ENCODE measurements at regions not wholly inside any gene's neighbourhood (a gene's known extent, or its start where the extent isn't known, plus 50 kb on each side); places are given as distances from the start of the nearest gene placed in this dataset.

DNA sequence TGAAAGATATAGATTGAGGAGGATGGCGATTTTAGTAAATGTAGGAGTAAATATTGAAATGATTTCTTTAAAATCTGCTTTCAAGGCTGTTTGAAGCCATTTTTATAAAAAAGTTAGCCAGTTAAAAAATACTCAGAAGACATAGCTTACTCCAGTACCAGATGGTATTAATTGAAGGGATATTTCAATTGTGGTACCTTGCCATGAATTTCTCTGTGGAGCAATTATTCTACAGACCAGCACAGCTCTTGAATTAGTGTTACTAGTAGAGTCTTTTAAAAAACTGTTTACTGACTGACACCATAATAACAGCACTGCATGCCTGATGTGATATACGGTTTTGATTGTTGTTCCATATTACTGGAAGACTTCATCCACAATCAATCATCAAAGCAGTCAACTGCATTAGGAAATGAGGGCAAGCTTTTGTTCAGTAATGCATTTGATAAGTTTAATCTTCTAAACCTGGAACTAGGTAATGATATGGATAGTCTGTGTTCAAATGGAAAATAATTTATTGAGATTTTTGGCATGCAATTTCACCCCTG, 106.4 kb downstream of the MFSD1 start:
- H3K27ac ChIP-seq (ENCODE audit: low read depth, low read length): no peak overlapping the region
- no peaks in the 10 kb centered on the region for H4K20me1 ChIP-seq (ENCODE audit: insufficient read depth)
- no peaks in the 10 kb centered on the region for H3K9me2 ChIP-seq (ENCODE audit: insufficient read depth)
- no peaks in the 10 kb centered on the region for H3K4me1 ChIP-seq (ENCODE audit: control insufficient read depth in 1 of 2, insufficient read depth in 2 of 2, low read length in 2 of 2)
- intact Hi-C loops (cut with micrococcal nuclease): no loop called here
- RAD21 ChIA-PET (ENCODE audit: low non-redundant PET in 1 of 2, low total read pairs in 2 of 2, uncharacterized antibody in 2 of 2, unreplicated experiment in 2 of 2): no interaction called here
- DNase-seq (ENCODE audit: low read depth, low spot score) (no peak), ATAC-seq (no peak)
- H3K4me3 ChIP-seq (replicated peaks in 1 of 2; ENCODE audit: low read depth in 1 of 2, low read length in 2 of 2): no peak overlapping the region
- H3K4me2 ChIP-seq (ENCODE audit: low read length): no peak overlapping the region
- no TSS peak for BruUV-seq (replicated peaks)
- no peaks in the 10 kb centered on the region for H3K9me3 ChIP-seq (ENCODE audit: control insufficient read depth in 1 of 2, insufficient read depth in 1 of 2, low read depth in 1 of 2, low read length in 2 of 2)
- no peak for TF ChIP-seq SRF (IDR thresholded peaks at IDR 0.05; ENCODE audit: low read depth)
- TF ChIP-seq EGR1 (IDR thresholded peaks at IDR 0.05; ENCODE audit: low read depth): no peak
- no peak for TF ChIP-seq POLR2A (IDR thresholded peaks at IDR 0.05; ENCODE audit: borderline replicate concordance, extremely low read depth, insufficient read depth, insufficient read length)
- no peak for TF ChIP-seq ELF1 (IDR thresholded peaks at IDR 0.05; ENCODE audit: borderline replicate concordance, low read depth)
- TF ChIP-seq, protein P1, sequence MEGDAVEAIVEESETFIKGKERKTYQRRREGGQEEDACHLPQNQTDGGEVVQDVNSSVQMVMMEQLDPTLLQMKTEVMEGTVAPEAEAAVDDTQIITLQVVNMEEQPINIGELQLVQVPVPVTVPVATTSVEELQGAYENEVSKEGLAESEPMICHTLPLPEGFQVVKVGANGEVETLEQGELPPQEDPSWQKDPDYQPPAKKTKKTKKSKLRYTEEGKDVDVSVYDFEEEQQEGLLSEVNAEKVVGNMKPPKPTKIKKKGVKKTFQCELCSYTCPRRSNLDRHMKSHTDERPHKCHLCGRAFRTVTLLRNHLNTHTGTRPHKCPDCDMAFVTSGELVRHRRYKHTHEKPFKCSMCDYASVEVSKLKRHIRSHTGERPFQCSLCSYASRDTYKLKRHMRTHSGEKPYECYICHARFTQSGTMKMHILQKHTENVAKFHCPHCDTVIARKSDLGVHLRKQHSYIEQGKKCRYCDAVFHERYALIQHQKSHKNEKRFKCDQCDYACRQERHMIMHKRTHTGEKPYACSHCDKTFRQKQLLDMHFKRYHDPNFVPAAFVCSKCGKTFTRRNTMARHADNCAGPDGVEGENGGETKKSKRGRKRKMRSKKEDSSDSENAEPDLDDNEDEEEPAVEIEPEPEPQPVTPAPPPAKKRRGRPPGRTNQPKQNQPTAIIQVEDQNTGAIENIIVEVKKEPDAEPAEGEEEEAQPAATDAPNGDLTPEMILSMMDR (IDR thresholded peaks at IDR 0.05 in 2 of 3, conservative IDR thresholded peaks at IDR 0.05 in 1 of 3; ENCODE audit: borderline replicate concordance in 1 of 3, insufficient read depth in 1 of 3, low read depth in 2 of 3, low read length in 2 of 3): peak in 1 of 3 experiments; percentile 31; a peak in 1 of 6 replicates
- no peak for TF ChIP-seq CBX3 (IDR thresholded peaks at IDR 0.05; ENCODE audit: low read depth)
- TF ChIP-seq, protein P2, sequence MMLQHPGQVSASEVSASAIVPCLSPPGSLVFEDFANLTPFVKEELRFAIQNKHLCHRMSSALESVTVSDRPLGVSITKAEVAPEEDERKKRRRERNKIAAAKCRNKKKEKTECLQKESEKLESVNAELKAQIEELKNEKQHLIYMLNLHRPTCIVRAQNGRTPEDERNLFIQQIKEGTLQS (IDR thresholded peaks at IDR 0.05): no peak
- no peak for TF ChIP-seq SIN3A (IDR thresholded peaks at IDR 0.05; ENCODE audit: low read depth)
- POLR2A ChIA-PET: no interaction called here
- no peaks in the 10 kb centered on the region for H3K27me3 ChIP-seq (ENCODE audit: insufficient read depth, low read length)
- H2AFZ ChIP-seq (ENCODE audit: low read depth, low read length, poor library complexity, severe bottlenecking): no peak overlapping the region
- no peaks in the 10 kb centered on the region for H3K79me2 ChIP-seq (ENCODE audit: insufficient read depth, low read length)
- H3K36me3 ChIP-seq (ENCODE audit: control insufficient read depth in 1 of 2, insufficient read depth in 2 of 2, low read length in 2 of 2): no peaks in the 10 kb centered on the region
- no peak overlapping the region for H3K9ac ChIP-seq (ENCODE audit: low read length)
- CTCF ChIA-PET: no interaction called here

DNA sequence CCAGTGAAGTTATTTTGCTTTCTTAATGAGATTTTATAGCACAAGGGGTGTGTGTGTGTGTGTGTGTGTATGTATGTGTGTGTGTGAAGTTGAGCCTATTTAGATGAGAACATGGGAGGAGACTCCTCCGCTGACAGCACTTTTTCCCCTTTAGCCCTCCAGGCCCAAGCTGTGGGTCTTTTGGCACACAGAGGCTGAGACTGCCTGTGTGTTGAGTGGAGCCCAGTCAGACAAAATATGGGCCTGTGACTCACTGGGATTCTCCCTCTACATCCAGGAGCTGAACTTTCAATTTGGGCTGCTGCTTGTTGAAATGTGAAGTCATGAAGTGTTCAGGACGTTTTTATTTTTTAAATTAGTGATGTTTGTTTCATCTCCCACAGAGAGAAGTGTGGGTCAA, 108.0 kb downstream of the MFSD1 start:
- Histone ChIP-seq H3K9me2 (ENCODE audit: insufficient read depth) (no peaks in the 10 kb centered on the region), H3K4me2 (ENCODE audit: low read length) (no peak overlapping the region), H3K9ac (ENCODE audit: low read length) (no peak overlapping the region), H3K27me3 (ENCODE audit: insufficient read depth, low read length) (no peaks in the 10 kb centered on the region), H3K4me1 (ENCODE audit: control insufficient read depth in 1 of 2, insufficient read depth in 2 of 2, low read length in 2 of 2) (no peaks in the 10 kb centered on the region), H3K36me3 (ENCODE audit: control insufficient read depth in 1 of 2, insufficient read depth in 2 of 2, low read length in 2 of 2) (no peaks in the 10 kb centered on the region), H3K4me3 (replicated peaks in 1 of 2; ENCODE audit: low read depth in 1 of 2, low read length in 2 of 2) (no peak overlapping the region), H3K27ac (ENCODE audit: low read depth, low read length) (no peak overlapping the region), H3K9me3 (ENCODE audit: control insufficient read depth in 1 of 2, insufficient read depth in 1 of 2, low read depth in 1 of 2, low read length in 2 of 2) (no peaks in the 10 kb centered on the region), H4K20me1 (ENCODE audit: insufficient read depth) (no peaks in the 10 kb centered on the region), H2AFZ (ENCODE audit: low read depth, low read length, poor library complexity, severe bottlenecking) (no peak overlapping the region), H3K79me2 (ENCODE audit: insufficient read depth, low read length) (no peaks in the 10 kb centered on the region)
- ATAC-seq (no peak), DNase-seq (ENCODE audit: low read depth, low spot score) (no peak)
- RAD21 ChIA-PET (ENCODE audit: low non-redundant PET in 1 of 2, low total read pairs in 2 of 2, uncharacterized antibody in 2 of 2, unreplicated experiment in 2 of 2): no interaction called here
- POLR2A ChIA-PET: no interaction called here
- no TSS peak for BruUV-seq (replicated peaks)
- CTCF ChIA-PET: no interaction called here
- intact Hi-C loops (cut with micrococcal nuclease): no loop called here
- TF ChIP-seq TCF7L2 (IDR thresholded peaks at IDR 0.05; ENCODE audit: borderline replicate concordance, extremely low read depth, insufficient read depth, insufficient read length): no peak
- no peak for TF ChIP-seq ELF1 (IDR thresholded peaks at IDR 0.05; ENCODE audit: borderline replicate concordance, low read depth)
- no peak for TF ChIP-seq EZH2phosphoT487 (IDR thresholded peaks at IDR 0.05; ENCODE audit: borderline replicate concordance)
- no peak for TF ChIP-seq POLR2A (IDR thresholded peaks at IDR 0.05; ENCODE audit: borderline replicate concordance, extremely low read depth, insufficient read depth, insufficient read length)
- TF ChIP-seq POLR2AphosphoS5 (IDR thresholded peaks at IDR 0.05; ENCODE audit: low read depth, low read length): no peak
- no peak for TF ChIP-seq ZNF274 (IDR thresholded peaks at IDR 0.05; ENCODE audit: low read depth, low read length)
- TF ChIP-seq SIN3A (IDR thresholded peaks at IDR 0.05; ENCODE audit: low read depth): no peak
- TF ChIP-seq, protein P3, sequence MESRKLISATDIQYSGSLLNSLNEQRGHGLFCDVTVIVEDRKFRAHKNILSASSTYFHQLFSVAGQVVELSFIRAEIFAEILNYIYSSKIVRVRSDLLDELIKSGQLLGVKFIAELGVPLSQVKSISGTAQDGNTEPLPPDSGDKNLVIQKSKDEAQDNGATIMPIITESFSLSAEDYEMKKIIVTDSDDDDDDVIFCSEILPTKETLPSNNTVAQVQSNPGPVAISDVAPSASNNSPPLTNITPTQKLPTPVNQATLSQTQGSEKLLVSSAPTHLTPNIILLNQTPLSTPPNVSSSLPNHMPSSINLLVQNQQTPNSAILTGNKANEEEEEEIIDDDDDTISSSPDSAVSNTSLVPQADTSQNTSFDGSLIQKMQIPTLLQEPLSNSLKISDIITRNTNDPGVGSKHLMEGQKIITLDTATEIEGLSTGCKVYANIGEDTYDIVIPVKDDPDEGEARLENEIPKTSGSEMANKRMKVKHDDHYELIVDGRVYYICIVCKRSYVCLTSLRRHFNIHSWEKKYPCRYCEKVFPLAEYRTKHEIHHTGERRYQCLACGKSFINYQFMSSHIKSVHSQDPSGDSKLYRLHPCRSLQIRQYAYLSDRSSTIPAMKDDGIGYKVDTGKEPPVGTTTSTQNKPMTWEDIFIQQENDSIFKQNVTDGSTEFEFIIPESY (IDR thresholded peaks at IDR 0.05; ENCODE audit: extremely low read depth, insufficient replicate concordance, low read length): no peak
- TF ChIP-seq SP1 (IDR thresholded peaks at IDR 0.05; ENCODE audit: low read depth): no peak

All from HCT116 (cell line).